ENCODE measurements at regions not wholly inside any gene's neighbourhood (a gene's known extent, or its start where the extent isn't known, plus 50 kb on each side); places are given as distances from the start of the nearest gene placed in this dataset.

- Histone ChIP-seq H3K27ac (no peak overlapping the region), H3K4me1 (no peaks in the 10 kb centered on the region), H3K27me3 (ENCODE audit: insufficient read depth in 3 of 3, low read length in 2 of 3) (no peaks in the 10 kb centered on the region), H3K4me3 (no peak overlapping the region), H3K36me3 (ENCODE audit: insufficient read depth in 1 of 2, low read depth in 1 of 2) (no peaks in the 10 kb centered on the region), H3K9me3 (peaks cover 10% of the 10 kb centered on the region)
- no peak for TF ChIP-seq CTCF (IDR thresholded peaks at IDR 0.05)
- 79 to 84% (median 83%) methylated on average over 3 of the region's 3 CpGs for WGBS, 3 donors
- ATAC-seq (no peak), DNase-seq (no peak)
- intact Hi-C loops (cut with DNase I) = no loop called here
These were observed 1052.7 kb upstream of the ARRDC3 start for GRCh38 chr5:92435781-92436180.

- Histone ChIP-seq H3K9me3 (peaks cover 10% of the 10 kb centered on the region), H3K27ac (no peak overlapping the region), H3K27me3 (ENCODE audit: insufficient read depth in 3 of 3, low read length in 2 of 3) (no peaks in the 10 kb centered on the region), H3K4me3 (no peak overlapping the region), H3K36me3 (ENCODE audit: insufficient read depth in 1 of 2, low read depth in 1 of 2) (no peaks in the 10 kb centered on the region), H3K4me1 (no peaks in the 10 kb centered on the region)
- no peak for ATAC-seq
- no peak for DNase-seq
- whole genome bisulfite sequencing, 3 donors = 57 to 60% (median 57%) methylated on average over 3 of the region's 3 CpGs
- intact Hi-C loops (cut with DNase I) = no loop called here
- no peak for TF ChIP-seq CTCF (IDR thresholded peaks at IDR 0.05)
These were observed 1046.5 kb upstream of the ARRDC3 start for GRCh38 chr5:92429646-92430045.

- Histone ChIP-seq H3K9me3 (no peaks in the 10 kb centered on the region), H3K27ac (no peak overlapping the region), H3K4me1 (no peaks in the 10 kb centered on the region), H3K4me3 (no peak overlapping the region), H3K27me3 (ENCODE audit: insufficient read depth in 3 of 3, low read length in 2 of 3) (no peaks in the 10 kb centered on the region), H3K36me3 (ENCODE audit: insufficient read depth in 1 of 2, low read depth in 1 of 2) (no peaks in the 10 kb centered on the region)
- ATAC-seq (no peak), DNase-seq (no peak)
- WGBS, 3 donors = 49 to 54% (median 53%) methylated on average over 4 of the region's 4 CpGs
- intact Hi-C loops (cut with DNase I) = no loop called here
- no peak for TF ChIP-seq CTCF (IDR thresholded peaks at IDR 0.05)
These were observed 1045.3 kb upstream of the ARRDC3 start for GRCh38 chr5:92428415-92428814.

GRCh38 chr5:92424785-92425426 is 1041.8 kb upstream of the ARRDC3 start:
- H3K9me3 ChIP-seq = no peaks in the 10 kb centered on the region
- DNase-seq = no peak
- H3K36me3 ChIP-seq (ENCODE audit: insufficient read depth in 1 of 2, low read depth in 1 of 2) = no peaks in the 10 kb centered on the region
- H3K4me1 ChIP-seq = no peaks in the 10 kb centered on the region
- TF ChIP-seq CTCF (IDR thresholded peaks at IDR 0.05) = no peak
- ATAC-seq = no peak
- H3K27ac ChIP-seq = no peak overlapping the region
- no peaks in the 10 kb centered on the region for H3K27me3 ChIP-seq (ENCODE audit: insufficient read depth in 3 of 3, low read length in 2 of 3)
- no peak overlapping the region for H3K4me3 ChIP-seq
- 53 to 70% (median 63%) methylated on average over 1 of the region's 1 CpG for WGBS, 3 donors
- intact Hi-C loops (cut with DNase I) = no loop called here

- WGBS, 3 donors = 65 to 79% (median 73%) methylated on average over 1 of the region's 1 CpG
These were observed 1038.8 kb upstream of the ARRDC3 start for GRCh38 chr5:92421942-92422341.

More at GRCh38 chr5:92421942-92422341, 1038.8 kb upstream of the ARRDC3 start:
- H3K27ac ChIP-seq = no peak overlapping the region
- DNase-seq (no peak), ATAC-seq (no peak)
- no peak for TF ChIP-seq CTCF (IDR thresholded peaks at IDR 0.05)
- H3K4me1 ChIP-seq = no peaks in the 10 kb centered on the region
- no peaks in the 10 kb centered on the region for H3K36me3 ChIP-seq (ENCODE audit: insufficient read depth in 1 of 2, low read depth in 1 of 2)
- no peak overlapping the region for H3K4me3 ChIP-seq
- intact Hi-C loops (cut with DNase I) = no loop called here
- H3K27me3 ChIP-seq (ENCODE audit: insufficient read depth in 3 of 3, low read length in 2 of 3) = no peaks in the 10 kb centered on the region
- no peaks in the 10 kb centered on the region for H3K9me3 ChIP-seq
